Spleen (tissue), 7 donors: ENCODE measurements at regions not wholly inside any gene's neighbourhood (a gene's known extent, or its start where the extent isn't known, plus 50 kb on each side); places are given as distances from the start of the nearest gene placed in this dataset.

Source experiments
- POLR2A ChIP-seq, 3 donors: fragments of 450-650 bp; IDR thresholded peaks; one replicate each; pipeline ENCODE4 v1.5.1; 2017; ENCODE audit warnings: antibody characterized with exemption in 3 of 3, mild to moderate bottlenecking in 1 of 3
- POLR2AphosphoS5 ChIP-seq, 3 donors: sonication (generic); formaldehyde crosslinking; IDR thresholded peaks; one replicate each; pipeline ENCODE4 v1.5.1; 2017; ENCODE audit warnings: antibody characterized with exemption in 3 of 3
- TF ChIP-seq, protein P1 (sequence below), 11 experiments: fragments of 200-600 bp in 7 of 11; fragments of 450-650 bp in 4 of 11; sonication (generic) in 4 of 11; IDR thresholded peaks in 8 of 11; conservative IDR thresholded peaks in 3 of 11; 1 replicate in 7 of 11; 2 replicates in 4 of 11; pipeline versions ENCODE4 v1.4.0 to v1.8.0; 2016 to 2021; ENCODE audit warnings: antibody characterized with exemption in 11 of 11, inconsistent platforms in 4 of 11, mild to moderate bottlenecking in 1 of 11
- donor health status: DM: no; HTN: no; CAD: no; lungs with moderate emphysema.
- donor health status: DM: no; HTN: no; CAD: no.
- donor health status: DM: no; HTN: no; CAD: no.

DNA sequence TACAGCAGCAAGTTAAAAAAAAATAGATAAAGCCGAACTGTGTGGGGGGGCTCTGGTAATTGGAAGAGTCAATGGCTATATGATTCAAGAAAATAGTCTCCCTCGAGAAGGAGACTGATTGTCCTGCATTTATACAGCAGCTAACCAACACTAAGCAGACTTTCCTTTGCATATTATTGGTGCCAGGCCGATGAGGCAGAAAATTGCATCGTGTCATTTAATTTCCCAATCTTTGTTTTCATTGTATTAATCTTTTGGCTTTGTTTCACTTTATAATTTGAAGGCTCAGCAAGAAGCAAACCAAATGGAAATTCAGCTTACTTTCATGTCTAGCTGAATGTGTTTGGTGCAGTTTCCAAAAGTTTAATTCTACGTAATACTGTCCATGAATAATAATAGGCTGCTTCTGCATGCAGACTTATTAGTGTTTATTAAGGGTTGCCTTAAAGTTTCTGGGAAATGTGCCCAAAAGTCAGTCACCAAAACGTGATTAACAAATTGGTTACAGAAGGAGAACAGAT is 258.5 kb downstream of the HACE1 start:
- TF ChIP-seq, protein P1, sequence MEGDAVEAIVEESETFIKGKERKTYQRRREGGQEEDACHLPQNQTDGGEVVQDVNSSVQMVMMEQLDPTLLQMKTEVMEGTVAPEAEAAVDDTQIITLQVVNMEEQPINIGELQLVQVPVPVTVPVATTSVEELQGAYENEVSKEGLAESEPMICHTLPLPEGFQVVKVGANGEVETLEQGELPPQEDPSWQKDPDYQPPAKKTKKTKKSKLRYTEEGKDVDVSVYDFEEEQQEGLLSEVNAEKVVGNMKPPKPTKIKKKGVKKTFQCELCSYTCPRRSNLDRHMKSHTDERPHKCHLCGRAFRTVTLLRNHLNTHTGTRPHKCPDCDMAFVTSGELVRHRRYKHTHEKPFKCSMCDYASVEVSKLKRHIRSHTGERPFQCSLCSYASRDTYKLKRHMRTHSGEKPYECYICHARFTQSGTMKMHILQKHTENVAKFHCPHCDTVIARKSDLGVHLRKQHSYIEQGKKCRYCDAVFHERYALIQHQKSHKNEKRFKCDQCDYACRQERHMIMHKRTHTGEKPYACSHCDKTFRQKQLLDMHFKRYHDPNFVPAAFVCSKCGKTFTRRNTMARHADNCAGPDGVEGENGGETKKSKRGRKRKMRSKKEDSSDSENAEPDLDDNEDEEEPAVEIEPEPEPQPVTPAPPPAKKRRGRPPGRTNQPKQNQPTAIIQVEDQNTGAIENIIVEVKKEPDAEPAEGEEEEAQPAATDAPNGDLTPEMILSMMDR (IDR thresholded peaks at IDR 0.05 in 8 of 11, conservative IDR thresholded peaks at IDR 0.05 in 3 of 11) = no peak
- TF ChIP-seq POLR2A (IDR thresholded peaks at IDR 0.05) (no peak), POLR2AphosphoS5 (IDR thresholded peaks at IDR 0.05) (no peak)
